ENCODE measurements at regions not wholly inside any gene's neighbourhood (a gene's known extent, or its start where the extent isn't known, plus 50 kb on each side); places are given as distances from the start of the nearest gene placed in this dataset.
"Not testable (repeated sequence)": the region's sequence is repeated elsewhere in the genome, so short reads cannot be mapped to it uniquely, and the experiment has no call there.

- H3K4me3 ChIP-seq (ENCODE audit: low read depth, low read length) = no peak overlapping the region
- peak; percentile 30 for DNase-seq (ENCODE audit: low read depth)
- TF ChIP-seq MAX (IDR thresholded peaks at IDR 0.05; ENCODE audit: low read depth, low read length) = no peak
- TF ChIP-seq POLR2A (IDR thresholded peaks at IDR 0.05; ENCODE audit: extremely low read depth, insufficient read length) = no peak
- no peak for TF ChIP-seq MYC (IDR thresholded peaks at IDR 0.05; ENCODE audit: low read depth, low read length)
- TF ChIP-seq CTCF (IDR thresholded peaks at IDR 0.05; ENCODE audit: low read depth, low read length) = no peak
These were observed 58.7 kb upstream of the SULF2 start for GRCh38 chr20:47843886-47844567.

- H3K4me3 ChIP-seq (ENCODE audit: low read depth, low read length); DNase-seq (ENCODE audit: low read depth): not testable (repeated sequence)
These were observed 57.7 kb upstream of the SULF2 start for GRCh38 chr20:47842950-47843349.

GRCh38 chr20:47842004-47842403 lies 56.7 kb upstream of the SULF2 start:
- H3K4me3 ChIP-seq (ENCODE audit: low read depth, low read length); DNase-seq (ENCODE audit: low read depth): not testable (repeated sequence)

GRCh38 chr20:47836256-47836817 lies 51.1 kb upstream of the SULF2 start:
- H3K4me3 ChIP-seq (ENCODE audit: low read depth, low read length); DNase-seq (ENCODE audit: low read depth): not testable (repeated sequence)
